HG03520 (cell line): ENCODE measurements at regions not wholly inside any gene's neighbourhood (a gene's known extent, or its start where the extent isn't known, plus 50 kb on each side); places are given as distances from the start of the nearest gene placed in this dataset.
"Not testable (repeated sequence)": the region's sequence is repeated elsewhere in the genome, so short reads cannot be mapped to it uniquely, and the experiment has no call there.

Experiments
- ATAC-seq: cut with Tn5 transposase; IDR thresholded peaks from one replicate; pipeline ENCODE4 v1.9.1; 2021; ENCODE audit warnings: mild to moderate bottlenecking, moderate library complexity; ENCODE audit not compliant: unreplicated experiment

- ATAC-seq = no peak
These were observed 238.1 kb downstream of the OLFM4 start for GRCh38 chr13:53266757-53267156.

- no peak for ATAC-seq
These were observed 241.0 kb downstream of the OLFM4 start for GRCh38 chr13:53269634-53270033.

- ATAC-seq = no peak
These were observed 244.3 kb downstream of the OLFM4 start for GRCh38 chr13:53272873-53273272.

- no peak for ATAC-seq
These were observed 247.7 kb downstream of the OLFM4 start for GRCh38 chr13:53276265-53276664.

GRCh38 chr13:53281677-53282076 is 253.1 kb downstream of the OLFM4 start:
- ATAC-seq = no peak

- ATAC-seq = no peak
These were observed 257.4 kb downstream of the OLFM4 start for GRCh38 chr13:53285896-53286430.

GRCh38 chr13:53298396-53298795 is 269.8 kb downstream of the OLFM4 start:
- no peak for ATAC-seq

GRCh38 chr13:53301449-53301848 is 272.8 kb downstream of the OLFM4 start:
- no peak for ATAC-seq

GRCh38 chr13:53305419-53305818 is 276.8 kb downstream of the OLFM4 start:
- ATAC-seq = not testable (repeated sequence)

GRCh38 chr13:53310786-53311185 is 282.2 kb downstream of the OLFM4 start:
- ATAC-seq = no peak

GRCh38 chr13:53311561-53311960 is 282.9 kb downstream of the OLFM4 start:
- ATAC-seq = no peak

GRCh38 chr13:53321296-53321801 is 292.7 kb downstream of the OLFM4 start:
- no peak for ATAC-seq

GRCh38 chr13:53324656-53325055 is 296.0 kb downstream of the OLFM4 start:
- ATAC-seq = no peak

- ATAC-seq = no peak
These were observed 298.1 kb downstream of the OLFM4 start for GRCh38 chr13:53326716-53327115.

- ATAC-seq = no peak
These were observed 299.2 kb downstream of the OLFM4 start for GRCh38 chr13:53327680-53328315.

GRCh38 chr13:53336441-53337160 is 308.0 kb downstream of the OLFM4 start:
- no peak for ATAC-seq

- no peak for ATAC-seq
These were observed 310.1 kb downstream of the OLFM4 start for GRCh38 chr13:53338760-53339159.

GRCh38 chr13:53340505-53341143 is 312.0 kb downstream of the OLFM4 start:
- no peak for ATAC-seq

GRCh38 chr13:53341144-53341510 is 312.5 kb downstream of the OLFM4 start:
- ATAC-seq = no peak

- no peak for ATAC-seq
These were observed 314.2 kb downstream of the OLFM4 start for GRCh38 chr13:53342623-53343360.

- no peak for ATAC-seq
These were observed 314.7 kb downstream of the OLFM4 start for GRCh38 chr13:53343361-53343744.
